ENCODE measurements at regions not wholly inside any gene's neighbourhood (a gene's known extent, or its start where the extent isn't known, plus 50 kb on each side); places are given as distances from the start of the nearest gene placed in this dataset.
"Not testable (repeated sequence)": the region's sequence is repeated elsewhere in the genome, so short reads cannot be mapped to it uniquely, and the experiment has no call there.

GRCh38 chr5:17064241-17064640, 128.2 kb upstream of the MYO10 start:
- CTCF ChIA-PET: interaction anchor here (0.6 to 2.4 kb wide), 2 partner anchors 69 to 73 kb away, joined by 7 to 8 read pairs; no protein-coding TSS in a partner anchor
- POLR2A ChIA-PET: no interaction called here

DNA sequence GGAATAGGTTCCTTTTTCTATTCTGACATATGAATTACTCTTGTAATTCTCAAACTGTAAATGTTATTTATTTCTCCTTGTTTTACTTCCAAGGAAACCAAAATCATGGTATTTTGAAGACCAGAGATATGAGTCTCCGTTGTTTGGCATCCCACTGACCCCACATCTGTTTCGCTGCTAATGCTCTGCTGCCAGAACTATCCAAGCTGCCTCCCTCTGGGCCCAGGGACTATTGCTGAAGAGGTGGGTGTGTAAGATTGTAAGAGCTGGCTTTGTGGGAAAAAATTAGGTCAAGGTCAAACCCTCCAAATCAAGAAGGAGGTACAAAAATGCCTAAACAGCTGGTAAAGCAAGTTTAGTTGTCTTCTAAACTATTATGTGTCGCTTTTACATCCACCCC, 129.4 kb upstream of the MYO10 start:
- CTCF ChIA-PET: interaction anchor here (1.1 kb wide), 1 partner anchor 274 kb away, joined by 3 read pairs; no protein-coding TSS in a partner anchor
- TF ChIP-seq, protein P1, sequence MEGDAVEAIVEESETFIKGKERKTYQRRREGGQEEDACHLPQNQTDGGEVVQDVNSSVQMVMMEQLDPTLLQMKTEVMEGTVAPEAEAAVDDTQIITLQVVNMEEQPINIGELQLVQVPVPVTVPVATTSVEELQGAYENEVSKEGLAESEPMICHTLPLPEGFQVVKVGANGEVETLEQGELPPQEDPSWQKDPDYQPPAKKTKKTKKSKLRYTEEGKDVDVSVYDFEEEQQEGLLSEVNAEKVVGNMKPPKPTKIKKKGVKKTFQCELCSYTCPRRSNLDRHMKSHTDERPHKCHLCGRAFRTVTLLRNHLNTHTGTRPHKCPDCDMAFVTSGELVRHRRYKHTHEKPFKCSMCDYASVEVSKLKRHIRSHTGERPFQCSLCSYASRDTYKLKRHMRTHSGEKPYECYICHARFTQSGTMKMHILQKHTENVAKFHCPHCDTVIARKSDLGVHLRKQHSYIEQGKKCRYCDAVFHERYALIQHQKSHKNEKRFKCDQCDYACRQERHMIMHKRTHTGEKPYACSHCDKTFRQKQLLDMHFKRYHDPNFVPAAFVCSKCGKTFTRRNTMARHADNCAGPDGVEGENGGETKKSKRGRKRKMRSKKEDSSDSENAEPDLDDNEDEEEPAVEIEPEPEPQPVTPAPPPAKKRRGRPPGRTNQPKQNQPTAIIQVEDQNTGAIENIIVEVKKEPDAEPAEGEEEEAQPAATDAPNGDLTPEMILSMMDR (IDR thresholded peaks at IDR 0.05; ENCODE audit: low read depth, low read length): no peak
- no peak for DNase-seq (ENCODE audit: low read depth, low spot score)

More at GRCh38 chr5:17064241-17064640, 128.2 kb upstream of the MYO10 start:
- TF ChIP-seq, protein P1 (IDR thresholded peaks at IDR 0.05; ENCODE audit: low read depth, low read length): no peak
- no peak overlapping the region for H3K27ac ChIP-seq (ENCODE audit: low read depth, low read length)
- peaks cover 7% of the 10 kb centered on the region; the same call in 1 of the 2 replicates for H3K9me3 ChIP-seq (ENCODE audit: control insufficient read depth, insufficient read depth, low read length)
- no peak for DNase-seq (ENCODE audit: low read depth, low spot score)
- H3K4me3 ChIP-seq (ENCODE audit: low read depth, low read length): no peak overlapping the region
- H3K27me3 ChIP-seq (ENCODE audit: control insufficient read depth, insufficient read depth, low read length): no peaks in the 10 kb centered on the region

DNA sequence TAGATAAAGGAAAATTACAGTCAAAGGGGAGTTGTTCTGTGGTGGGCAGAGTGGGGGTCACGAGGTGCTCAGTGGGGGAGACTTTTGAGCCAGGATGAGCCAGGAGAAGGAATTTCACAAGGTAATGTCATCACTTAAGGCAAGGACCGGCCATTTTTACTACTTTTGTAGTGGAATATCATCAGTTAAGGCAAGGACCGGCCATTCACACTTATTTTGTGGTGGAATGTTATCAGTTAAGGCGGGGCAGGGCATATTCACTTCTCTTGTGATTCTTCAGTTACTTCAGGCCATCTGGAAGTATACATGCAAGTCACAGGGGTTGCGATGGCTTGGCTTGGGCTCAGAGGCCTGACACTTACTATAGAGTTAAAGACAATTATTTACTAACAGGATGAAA, 129.9 kb upstream of the MYO10 start:
- H3K27ac ChIP-seq (ENCODE audit: low read depth, low read length); H3K27me3 ChIP-seq (ENCODE audit: control insufficient read depth, insufficient read depth, low read length); POLR2A ChIA-PET; H3K4me3 ChIP-seq (ENCODE audit: low read depth, low read length); H3K9me3 ChIP-seq (ENCODE audit: control insufficient read depth, insufficient read depth, low read length); DNase-seq (ENCODE audit: low read depth, low spot score): not testable (repeated sequence)
- CTCF ChIA-PET: interaction anchor here (1.1 kb wide), 1 partner anchor 275 kb away, joined by 3 read pairs; no protein-coding TSS in a partner anchor

More for the DNA sequence above, 129.4 kb upstream of the MYO10 start:
- no peak overlapping the region for H3K27ac ChIP-seq (ENCODE audit: low read depth, low read length)
- POLR2A ChIA-PET: no interaction called here
- H3K9me3 ChIP-seq (ENCODE audit: control insufficient read depth, insufficient read depth, low read length): peaks cover 7% of the 10 kb centered on the region; the same call in 1 of the 2 replicates
- no peaks in the 10 kb centered on the region for H3K27me3 ChIP-seq (ENCODE audit: control insufficient read depth, insufficient read depth, low read length)
- H3K4me3 ChIP-seq (ENCODE audit: low read depth, low read length): no peak overlapping the region

DNA sequence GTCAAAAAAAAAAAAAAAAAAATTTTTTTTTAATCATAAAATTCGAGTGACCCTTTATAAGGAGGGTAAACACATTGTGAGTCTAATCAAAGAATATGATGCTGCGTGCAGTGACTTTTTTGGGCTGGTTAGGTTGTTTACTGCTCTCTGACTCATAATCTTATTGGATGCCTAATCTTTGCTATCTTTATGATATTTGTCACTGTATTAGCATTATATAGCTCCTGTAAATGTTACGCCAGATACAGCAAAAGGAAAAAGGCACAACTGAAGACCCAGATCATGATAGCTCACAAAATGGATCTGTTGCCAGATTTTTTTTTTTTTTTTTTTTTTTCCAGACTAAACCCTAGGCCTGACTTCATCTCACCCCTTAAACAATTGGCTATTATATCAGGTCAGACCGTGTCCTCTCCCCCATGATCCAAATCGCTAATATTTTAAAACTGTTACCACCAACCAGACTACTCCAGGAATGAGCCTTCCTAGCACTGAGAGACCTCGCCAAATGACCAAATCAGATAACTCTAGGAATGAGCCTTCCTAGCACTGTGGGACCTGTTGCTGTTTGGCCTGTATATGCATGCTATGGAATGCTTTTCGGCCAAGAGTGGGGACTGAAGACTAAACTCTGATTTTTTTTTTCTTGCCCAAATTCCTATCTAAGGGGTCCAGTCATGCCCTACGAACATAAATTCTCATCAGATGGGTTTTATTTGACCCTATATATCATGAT, 131.7 kb upstream of the MYO10 start:
- CTCF ChIA-PET: interaction anchor here (1.0 kb wide), 1 partner anchor 133 kb away, joined by 5 read pairs; no protein-coding TSS in a partner anchor
- no peaks in the 10 kb centered on the region for H3K27me3 ChIP-seq (ENCODE audit: control insufficient read depth, insufficient read depth, low read length)
- no peaks in the 10 kb centered on the region for H3K9me3 ChIP-seq (ENCODE audit: control insufficient read depth, insufficient read depth, low read length)
- TF ChIP-seq, protein P1 (IDR thresholded peaks at IDR 0.05; ENCODE audit: low read depth, low read length): no peak
- H3K4me3 ChIP-seq (ENCODE audit: low read depth, low read length): no peak overlapping the region
- POLR2A ChIA-PET: interaction anchor here (0.6 kb wide), 1 partner anchor 26 kb away, joined by 5 read pairs; no protein-coding TSS in a partner anchor
- no peak for DNase-seq (ENCODE audit: low read depth, low spot score)
- no peak overlapping the region for H3K27ac ChIP-seq (ENCODE audit: low read depth, low read length)

- DNase-seq (ENCODE audit: low read depth, low spot score): no peak
- no peak overlapping the region for H3K27ac ChIP-seq (ENCODE audit: low read depth, low read length)
- no peaks in the 10 kb centered on the region for H3K27me3 ChIP-seq (ENCODE audit: control insufficient read depth, insufficient read depth, low read length)
- ChIA-PET CTCF (no interaction called here), POLR2A (no interaction called here)
- no peaks in the 10 kb centered on the region for H3K9me3 ChIP-seq (ENCODE audit: control insufficient read depth, insufficient read depth, low read length)
- no peak overlapping the region for H3K4me3 ChIP-seq (ENCODE audit: low read depth, low read length)
- TF ChIP-seq, protein P1 (IDR thresholded peaks at IDR 0.05; ENCODE audit: low read depth, low read length): no peak
Observed at GRCh38 chr5:17069995-17070511, 134.0 kb upstream of the MYO10 start.

Data from AG04450 (cell line).